ENCODE measurements at regions not wholly inside any gene's neighbourhood (a gene's known extent, or its start where the extent isn't known, plus 50 kb on each side); places are given as distances from the start of the nearest gene placed in this dataset.

DNA sequence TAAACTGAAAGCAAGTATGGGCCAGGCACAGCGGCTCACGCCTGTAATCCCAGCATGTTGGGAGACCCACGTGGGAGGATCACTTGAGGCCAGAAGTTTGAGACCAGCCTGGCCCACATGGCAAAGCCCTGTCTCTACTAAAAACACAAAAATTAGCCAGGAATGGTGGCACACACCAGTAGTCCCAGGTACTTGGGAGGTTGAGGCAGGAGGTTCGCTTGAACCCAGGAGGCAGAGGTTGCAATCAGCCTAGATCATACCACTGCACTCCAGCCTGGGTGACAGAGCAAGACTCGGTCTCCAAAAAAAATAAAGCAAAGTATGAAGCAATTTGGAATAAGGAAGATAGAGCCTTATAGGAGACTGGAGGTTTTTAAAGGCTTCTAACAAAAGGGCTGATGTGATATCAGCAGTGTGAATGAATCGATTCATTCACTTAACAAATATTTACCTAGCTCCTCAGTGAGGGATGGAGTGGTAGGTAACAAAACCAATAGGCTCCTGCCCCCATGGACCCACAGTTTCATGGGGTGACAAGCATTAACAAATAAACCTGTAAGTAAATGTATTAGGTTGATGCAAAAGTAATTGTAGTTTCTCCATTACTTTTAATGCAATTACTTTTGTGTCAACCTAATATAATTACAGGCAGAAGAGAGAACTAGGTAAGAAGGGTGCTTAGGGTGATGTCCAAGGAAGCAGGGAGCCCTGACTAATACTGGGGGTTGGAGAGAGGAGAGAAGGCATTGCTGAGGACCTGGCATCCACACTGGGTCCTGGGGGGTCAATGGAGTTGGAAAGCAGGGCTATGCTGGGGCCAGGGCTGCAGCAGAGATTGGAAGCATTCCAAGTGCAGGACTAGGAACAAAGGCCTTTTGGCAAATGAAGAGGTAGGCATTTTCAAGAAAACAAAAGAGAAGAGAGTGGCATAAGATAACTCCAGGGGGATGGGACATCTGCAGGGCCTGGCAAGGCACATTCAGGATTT, 195.4 kb upstream of the ARL4C start:
- no peak for DNase-seq

DNA sequence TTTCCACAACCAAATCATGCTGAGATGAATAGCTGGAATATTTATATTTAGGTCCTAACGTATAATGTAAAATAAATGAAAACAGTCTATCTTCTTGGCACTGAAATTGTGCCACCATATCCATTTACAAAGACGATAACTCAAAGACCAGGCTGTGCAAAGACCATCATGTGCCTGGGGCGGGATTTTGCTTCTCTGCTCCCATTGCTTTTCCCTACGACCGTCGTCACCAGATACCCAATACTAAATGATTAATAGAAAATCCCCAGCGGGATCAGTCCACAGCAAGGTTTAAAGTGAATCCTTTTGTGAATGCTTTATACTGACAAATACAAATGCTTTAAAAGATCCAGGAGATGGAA, 194.3 kb upstream of the ARL4C start:
- DNase-seq, result no peak

DNA sequence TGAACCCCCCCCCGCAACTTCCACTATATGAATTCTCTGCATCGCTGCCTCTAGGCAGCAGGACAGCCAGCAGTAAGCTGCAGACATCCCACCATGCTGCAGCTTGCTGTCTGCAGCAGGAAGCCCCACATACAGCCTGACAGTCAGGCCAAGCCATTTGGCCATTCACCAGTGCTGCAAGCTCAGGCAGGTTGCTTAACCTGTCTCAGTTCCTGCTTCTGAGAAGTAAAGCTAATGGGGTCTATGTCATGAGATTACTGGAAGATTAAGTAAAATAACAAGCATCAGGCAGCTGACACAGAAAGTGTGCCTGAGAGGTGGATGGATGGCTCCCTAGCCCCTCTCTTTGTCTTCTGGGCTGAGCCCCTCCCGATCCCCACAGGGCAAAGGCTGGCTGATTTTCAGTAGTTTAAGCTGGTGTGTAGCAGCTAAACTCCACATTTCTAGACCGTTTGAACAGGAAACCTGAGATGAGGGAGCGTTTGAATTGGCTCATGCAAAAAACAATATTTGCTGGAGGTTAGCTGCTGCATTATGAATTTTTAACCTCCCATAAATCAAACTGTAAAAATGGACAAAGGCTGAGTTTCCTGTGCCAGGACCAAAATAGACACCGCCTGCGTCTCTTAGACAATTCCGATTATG, 193.8 kb upstream of the ARL4C start:
- no peak for DNase-seq

DNA sequence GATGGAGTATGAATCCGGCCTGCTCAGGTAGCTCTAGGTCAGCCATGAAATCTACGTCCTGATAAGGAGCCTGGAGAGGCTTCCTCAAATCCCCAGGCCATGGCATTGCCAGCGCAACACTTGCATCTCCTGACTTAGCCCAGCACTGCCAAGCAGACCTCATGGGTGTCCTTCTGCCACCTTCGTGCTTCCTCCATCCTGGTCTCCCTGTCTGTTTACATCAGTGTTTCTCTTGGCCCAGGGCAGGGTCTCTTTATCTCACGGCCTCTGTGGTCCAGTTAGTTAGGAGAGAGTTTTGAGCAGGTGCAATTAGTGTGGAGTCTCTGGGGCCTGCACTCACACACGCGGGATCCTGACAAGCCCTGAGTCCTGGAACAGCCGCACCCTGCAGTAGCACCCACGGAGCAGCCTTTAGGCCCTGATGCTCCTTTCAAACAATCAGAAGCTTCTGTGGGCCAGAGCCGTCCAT, 193.1 kb upstream of the ARL4C start:
- DNase-seq, result no peak

DNA sequence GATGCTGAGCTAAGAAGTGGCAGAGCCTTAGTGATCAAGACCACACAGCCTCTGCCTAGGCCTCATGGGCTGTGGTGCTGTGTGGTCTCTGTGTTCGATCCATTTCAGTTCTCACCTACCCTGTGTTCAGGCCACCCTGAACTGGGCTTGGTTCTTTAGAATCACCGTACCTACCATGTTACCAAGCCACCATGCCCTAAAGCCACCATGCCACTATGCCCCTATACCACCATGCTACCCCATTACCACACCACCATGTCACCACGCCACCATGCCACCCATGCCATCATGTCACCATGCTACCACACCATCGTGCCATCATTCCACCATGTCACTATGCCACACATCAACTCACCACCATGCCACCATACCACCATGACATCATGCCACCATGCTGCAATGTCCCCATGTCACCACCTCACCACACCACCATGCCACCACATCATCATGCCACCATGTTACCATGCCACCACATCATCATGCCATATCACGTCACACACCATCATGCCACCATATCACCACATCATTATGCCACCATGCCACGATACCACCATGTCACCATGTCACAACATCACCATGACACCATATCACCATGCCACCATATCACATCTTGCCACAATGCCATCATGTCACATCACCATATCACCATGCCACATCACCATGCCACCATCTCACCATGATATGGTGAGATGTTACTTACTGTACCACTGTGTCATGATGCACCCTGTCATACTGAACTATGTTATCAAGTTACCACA, 191.0 kb upstream of the ARL4C start:
- no peak for DNase-seq

DNA sequence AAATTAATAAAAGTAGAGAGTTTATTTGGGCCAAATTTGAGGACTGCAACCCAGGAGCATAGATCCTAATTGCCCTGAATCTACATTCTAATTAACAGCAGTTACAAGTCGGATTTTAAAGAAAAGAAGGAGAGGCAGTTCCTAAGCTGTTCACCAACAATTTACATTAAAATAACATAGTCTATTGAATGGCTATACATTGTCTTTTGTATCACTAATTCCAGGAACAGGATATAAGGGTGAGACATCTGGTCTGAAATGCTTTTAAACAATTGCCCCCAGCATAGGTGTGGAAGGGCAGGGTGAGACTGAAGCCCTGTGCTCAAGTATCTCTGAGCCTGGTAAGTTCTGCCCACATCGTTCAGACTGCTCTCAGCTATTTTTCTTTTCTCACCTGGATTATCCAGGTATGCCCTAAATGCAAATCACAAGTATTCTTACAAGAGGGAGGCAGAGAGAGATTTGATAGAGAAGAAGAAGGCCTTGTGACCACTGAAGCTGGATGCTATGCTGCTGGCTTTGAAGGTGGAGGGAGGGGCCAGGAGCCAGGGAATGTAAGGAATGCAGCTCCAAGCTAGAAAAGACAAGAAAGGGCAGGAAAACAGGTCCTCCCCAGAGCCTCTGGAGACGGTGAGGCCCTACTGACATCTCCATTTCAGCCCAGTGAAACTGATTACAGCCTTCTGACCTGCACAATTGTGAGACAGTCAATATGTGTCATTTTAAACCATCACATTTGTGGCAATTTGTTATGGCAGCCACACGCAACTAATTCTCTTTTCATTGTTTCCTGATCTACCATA, 189.4 kb upstream of the ARL4C start:
- DNase-seq, result no peak

DNA sequence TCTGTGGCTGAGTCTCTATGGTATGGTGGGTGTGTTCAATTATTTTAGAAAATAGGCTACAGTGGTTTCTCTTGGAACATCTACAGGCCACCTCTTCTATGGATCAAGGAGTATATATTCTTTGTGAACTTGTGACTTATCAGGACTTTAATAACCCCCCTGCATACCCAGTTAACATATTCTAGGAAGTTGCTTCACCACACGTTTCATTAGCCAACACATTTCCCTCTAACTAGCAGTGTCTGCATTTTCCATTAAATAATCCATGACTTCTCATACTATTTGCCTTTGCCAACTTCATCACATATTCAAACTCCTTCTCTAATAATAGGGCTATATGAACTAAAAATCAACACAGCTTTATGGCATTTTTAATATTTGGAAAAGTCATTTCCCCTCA, 187.6 kb upstream of the ARL4C start:
- DNase-seq, result no peak

DNA sequence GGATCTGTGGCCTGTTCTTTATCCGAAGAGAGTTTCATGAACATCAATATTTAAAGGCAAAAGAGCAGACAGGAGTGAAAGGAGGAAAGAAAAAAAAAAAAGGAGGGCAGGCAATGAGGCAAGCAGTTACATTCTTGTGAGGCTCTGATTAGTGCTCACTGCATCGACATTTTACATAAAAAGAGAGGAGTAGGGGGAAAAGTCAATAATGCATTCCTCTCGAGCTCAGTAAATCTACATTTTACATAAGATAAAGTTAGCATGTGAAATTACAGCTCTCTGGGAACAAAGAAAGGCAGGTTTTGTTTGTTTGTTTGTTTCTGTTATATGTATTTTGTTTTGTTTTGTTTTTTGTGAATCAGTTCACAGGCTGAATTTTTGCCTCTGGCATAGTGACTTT, 187.1 kb upstream of the ARL4C start:
- no peak for DNase-seq

DNA sequence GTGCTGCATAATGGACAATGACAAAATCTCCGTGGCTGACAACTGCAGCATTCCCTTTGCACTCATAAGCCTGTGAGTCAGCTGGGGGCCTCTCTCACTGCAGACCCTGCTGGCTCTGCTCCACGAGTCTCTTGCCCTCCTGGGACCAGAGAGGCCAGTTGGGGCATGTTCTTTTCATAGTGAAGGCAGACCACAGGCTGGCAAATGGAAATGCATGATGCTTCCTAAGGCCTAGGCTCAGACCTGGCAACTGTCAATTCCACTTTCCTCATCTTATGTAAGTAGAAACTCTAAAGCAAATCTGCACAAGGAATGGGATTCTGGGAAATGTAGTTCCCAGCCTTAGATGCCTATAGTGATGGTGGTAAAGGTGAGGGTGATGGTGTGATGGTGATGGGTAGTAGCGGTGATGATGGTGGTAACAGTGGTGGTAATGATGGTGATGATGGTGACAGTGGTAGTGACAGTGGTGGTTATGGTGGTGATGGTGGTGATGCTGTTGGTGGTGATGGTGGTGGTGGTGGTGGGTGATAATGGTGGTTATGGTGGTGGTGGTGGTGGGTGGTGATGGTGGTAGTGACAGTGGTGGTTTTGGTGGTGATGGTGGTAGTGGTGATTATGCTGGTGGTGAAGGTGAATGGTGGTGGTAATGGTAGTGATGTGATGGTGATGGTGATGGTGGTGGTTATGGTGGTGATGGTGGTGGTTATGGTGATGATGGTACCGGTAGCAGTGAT, 185.8 kb upstream of the ARL4C start:
- no peak for DNase-seq

DNA sequence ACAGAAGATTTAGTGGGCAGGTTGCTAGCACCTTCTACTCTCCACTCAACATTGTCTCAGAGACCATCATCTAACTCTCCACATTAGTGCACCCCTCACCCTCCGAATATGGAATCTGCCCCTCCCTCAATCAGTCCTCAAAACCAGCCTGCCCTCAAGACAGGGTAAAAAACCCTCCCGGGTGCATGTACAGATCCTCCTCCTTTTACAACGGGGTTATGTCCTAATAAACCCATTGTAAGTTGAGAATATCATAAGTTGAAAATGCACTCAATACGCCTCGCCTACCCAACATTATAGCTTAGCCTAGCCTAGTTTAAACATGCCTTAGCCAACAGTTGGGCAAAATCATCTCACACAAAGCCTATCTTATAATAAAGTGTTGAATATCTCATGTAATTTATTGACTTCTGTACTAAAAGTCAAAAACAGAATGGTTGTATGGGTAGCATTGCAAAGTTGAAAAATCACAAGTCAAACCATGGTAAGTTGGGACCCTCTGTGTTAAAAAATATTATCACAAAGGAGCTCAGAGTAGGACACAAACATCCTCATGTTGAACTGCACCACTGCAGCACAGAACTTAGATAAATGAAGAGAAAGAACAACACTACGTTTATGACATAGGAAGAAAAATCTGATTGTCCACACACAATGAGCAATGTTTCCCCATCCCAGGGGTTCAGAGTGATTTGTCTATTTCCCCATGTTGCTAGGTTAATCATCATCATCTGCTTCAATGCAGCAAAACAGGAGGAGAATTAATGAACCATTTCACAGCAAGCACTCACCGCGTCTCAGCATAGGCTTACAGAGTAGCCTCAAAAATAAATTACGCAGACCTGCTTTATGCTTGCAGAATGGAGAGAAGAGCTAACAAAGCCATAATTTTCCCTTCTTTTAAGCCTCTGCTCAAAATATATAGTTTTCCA, 184.1 kb upstream of the ARL4C start:
- no peak for DNase-seq

DNA sequence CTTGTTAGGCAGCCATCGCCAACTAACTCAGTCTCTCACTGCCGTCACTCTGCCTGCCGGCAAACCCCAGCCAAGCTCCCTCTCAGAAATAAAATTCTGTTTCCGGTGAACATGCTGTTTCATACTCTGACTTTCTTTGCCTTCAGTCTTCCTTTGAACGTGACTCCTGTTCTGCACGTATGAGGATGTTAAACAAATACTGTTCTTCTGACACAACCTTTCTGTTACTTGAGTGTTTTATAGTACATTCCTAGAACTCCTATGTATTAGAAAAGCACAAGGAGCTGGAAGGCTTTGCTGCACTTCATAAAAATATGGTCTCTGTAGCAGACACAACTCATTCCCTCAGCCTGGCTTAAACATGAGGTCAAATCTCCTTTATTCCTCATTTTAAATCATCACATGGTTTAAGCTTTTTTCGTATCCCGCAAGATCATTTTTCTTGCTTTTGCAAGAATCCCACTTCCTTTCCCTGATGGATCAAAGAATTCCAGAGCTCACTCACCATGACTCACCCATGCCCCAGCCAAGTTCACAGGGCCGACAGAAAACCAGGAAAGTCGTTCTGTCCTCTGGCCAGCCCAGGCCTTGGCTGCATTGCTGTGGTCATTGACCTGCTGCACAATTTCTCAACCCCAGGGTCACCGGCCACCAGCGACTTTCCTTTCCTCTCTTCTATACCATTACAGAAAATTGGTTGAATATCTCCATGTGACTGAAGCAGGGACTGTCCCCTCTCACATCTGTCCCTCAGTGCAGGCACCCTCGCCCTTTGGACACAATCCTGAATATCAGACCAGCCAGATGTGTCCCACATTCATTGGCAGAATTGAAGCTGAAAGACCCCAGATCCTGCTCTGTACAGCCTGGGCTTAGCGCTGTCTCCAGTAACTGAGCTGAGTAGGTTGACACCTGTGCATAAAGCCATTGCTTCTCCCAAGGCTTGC, 183.1 kb upstream of the ARL4C start:
- no peak for DNase-seq

DNA sequence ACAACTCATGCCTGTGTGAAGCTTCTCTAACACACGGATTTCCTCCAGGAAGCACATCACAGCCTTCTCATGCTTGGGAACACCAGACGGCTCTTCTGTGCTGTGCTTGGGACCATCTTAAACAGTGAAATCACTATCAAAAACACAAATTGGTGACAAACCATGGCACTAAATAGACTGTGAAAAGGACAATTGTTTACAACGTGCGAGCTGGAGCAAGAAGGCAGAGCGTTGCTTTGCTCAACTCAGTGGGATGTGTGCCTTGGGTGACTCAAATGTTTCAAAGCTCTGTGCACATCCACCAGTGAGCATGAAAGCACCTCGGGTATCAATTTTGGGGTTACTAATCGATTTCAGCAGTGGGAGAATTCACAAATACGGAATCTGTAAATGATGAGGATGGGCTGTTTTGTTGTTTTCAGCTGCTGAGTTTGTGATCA, 182.4 kb upstream of the ARL4C start:
- DNase-seq, result no peak

DNA sequence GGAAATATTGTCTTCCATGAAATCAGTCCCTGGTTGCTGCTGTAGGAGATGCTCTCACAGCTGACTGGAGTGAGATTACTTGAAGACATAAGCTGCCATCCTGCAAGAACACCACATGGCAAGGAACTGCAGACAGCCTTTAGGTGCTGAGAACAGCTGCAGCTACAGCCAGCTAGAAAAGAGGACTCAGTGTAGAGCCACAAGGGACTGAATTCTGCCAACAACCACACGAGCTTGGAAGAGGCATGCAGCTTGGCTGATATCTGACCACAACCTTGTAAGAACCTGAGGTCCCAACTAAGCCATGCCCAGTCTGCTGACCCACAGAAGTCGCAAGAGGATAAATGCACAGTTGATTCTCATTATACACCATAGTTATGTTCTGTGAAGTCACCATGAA, 181.8 kb upstream of the ARL4C start:
- no peak for DNase-seq

DNA sequence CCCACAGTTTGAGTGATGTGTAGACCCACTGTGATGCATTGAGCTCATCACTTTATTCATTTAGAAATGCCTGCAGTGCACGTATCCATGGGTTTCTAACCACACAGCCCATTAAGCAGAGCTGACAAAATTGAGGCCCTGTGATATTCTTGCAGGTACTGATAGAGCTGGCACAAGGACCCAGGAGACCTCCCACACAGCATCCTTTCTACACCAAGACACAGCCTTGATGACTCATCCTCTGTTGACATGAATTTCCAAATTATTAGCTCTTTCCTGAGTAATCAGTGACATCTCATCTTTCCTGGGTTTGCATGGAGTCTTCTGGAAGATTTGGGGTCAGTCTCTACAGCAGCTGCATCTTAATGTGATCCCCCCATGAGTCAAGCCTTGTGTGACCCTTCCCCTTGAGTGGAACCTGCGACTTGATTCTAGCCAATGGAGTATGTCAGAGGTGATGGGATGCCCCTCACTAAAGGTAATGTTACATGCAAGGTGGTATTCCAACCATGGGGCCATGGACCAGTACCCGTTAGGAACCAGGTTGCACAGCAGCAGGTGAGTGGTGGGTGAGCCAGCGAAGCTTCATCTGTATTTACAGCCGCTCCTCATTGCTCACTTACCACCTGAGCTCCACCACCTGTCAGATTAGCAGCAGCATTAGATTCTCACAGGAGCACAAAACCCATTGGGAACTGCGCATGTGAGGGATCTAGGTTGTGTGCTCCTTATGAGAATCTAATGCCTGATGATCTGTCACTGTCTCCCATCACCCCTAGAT, 181.1 kb upstream of the ARL4C start:
- no peak for DNase-seq

DNA sequence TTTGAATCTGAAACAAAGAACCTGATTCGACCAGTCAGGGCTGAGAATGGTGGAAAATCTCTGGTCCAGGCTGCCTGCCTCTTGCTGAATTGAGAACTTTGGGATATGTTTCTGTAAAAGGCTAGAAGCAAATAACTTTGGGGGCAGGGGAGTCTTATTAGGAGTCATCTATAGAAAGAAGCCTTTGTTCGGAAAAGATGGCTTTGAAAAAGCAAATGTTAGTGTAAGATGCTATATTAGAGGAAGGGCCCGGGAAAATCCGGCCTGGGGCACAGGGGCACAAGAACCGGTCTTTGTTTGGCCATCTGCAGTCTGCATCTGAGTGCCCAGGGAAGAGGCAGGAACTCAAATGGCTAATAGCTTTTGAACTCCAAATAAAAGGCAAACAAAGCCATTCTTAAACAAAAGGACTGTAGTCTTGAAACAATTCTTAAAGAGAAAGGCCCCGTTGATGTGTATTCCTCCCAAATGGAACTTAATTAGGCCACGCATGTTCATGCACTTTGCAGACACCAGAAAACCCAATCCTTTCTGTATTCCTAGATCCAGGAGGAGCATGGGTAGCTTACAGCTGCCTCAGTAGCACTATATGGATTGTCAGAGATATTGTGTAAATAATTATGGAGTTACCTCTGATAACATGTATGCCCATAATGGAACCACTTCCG, 180.0 kb upstream of the ARL4C start:
- peak in 1 of 2 donors; percentile 4 for DNase-seq

DNA sequence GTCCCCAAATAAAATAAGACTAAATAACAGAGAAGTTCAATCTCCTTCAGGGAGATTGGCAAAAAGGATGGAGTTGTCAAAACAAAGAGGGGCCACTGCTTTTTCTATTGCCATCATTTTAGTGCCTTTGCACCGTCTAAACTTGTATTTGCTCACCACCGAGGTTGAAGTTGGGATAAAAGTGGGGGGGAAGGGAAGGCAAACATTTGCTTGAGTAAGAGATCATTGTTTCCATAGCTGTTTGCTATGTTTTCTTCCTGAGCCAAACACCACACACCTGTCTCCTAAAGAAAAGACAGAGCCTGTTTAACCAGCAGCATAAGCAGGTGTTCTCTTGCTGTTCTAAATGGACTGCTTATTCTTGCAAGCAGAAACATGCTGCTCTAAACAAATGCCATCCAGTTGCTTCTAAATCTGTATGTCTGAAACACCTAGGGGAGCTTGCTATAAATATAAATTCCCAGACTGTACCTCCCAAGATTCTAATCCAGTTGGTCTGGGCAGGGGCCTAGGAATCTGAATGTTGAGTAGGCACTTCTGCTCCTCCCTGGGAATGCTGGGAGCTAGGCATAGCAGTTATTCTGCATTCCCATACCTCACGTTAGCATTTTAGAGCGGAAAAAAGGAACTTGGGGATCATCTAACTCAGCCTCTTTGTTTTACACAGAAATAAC, 179.4 kb upstream of the ARL4C start:
- no peak for DNase-seq

DNA sequence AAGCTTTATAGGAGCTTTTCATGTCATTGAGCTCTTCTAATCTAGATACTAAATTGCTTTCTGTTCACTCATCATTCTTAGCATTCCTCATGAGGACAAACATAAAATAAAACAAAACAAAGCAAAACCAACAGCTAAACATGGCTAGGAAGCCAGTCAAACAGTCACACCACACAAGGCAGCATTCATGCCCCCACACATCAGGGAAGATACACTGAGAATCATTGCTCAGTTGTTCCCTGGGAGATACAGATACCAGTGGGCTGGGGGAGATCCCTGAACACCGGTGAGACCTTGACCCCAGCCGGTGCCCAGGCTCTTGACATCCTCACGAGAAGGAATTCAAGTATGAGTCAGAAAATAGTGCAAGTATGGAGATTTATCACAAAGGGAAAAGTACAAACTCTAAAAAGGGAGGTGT, 177.9 kb upstream of the ARL4C start:
- no peak for DNase-seq

All from hippocampal formation (tissue), 2 donors.